ENCODE measurements at regions not wholly inside any gene's neighbourhood (a gene's known extent, or its start where the extent isn't known, plus 50 kb on each side); places are given as distances from the start of the nearest gene placed in this dataset.

DNA sequence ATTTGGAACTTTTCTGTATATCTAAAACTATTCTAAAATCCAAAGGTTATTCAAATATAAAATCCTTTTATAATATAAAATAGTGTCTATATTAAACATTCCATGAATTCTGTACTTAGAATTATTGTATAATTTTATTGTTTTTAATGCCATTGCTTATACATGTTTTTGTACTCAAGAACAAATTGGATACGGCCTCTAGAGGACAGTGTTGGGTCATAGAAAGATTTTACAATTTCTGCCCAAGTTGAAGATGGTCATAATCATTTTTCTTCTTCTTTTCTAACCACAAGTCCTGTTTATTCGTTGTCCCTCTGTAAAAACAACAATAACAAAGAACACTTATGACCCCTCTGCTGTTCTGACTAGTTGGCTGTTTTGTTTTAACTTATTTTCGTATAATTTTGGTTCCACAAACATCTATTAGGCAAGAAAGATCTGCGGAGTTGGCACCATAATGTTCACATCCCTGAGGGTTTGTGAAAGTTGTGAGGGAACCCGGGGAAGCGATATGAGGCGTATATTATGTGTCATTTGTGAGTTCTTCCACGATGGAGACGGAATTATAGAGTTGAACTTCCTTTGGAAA is 75.7 kb upstream of the KIF26B start (continued):
- TF ChIP-seq, protein P1, sequence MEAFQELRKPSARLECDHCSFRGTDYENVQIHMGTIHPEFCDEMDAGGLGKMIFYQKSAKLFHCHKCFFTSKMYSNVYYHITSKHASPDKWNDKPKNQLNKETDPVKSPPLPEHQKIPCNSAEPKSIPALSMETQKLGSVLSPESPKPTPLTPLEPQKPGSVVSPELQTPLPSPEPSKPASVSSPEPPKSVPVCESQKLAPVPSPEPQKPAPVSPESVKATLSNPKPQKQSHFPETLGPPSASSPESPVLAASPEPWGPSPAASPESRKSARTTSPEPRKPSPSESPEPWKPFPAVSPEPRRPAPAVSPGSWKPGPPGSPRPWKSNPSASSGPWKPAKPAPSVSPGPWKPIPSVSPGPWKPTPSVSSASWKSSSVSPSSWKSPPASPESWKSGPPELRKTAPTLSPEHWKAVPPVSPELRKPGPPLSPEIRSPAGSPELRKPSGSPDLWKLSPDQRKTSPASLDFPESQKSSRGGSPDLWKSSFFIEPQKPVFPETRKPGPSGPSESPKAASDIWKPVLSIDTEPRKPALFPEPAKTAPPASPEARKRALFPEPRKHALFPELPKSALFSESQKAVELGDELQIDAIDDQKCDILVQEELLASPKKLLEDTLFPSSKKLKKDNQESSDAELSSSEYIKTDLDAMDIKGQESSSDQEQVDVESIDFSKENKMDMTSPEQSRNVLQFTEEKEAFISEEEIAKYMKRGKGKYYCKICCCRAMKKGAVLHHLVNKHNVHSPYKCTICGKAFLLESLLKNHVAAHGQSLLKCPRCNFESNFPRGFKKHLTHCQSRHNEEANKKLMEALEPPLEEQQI (IDR thresholded peaks at IDR 0.05): no peak
- TF ChIP-seq, protein P2, sequence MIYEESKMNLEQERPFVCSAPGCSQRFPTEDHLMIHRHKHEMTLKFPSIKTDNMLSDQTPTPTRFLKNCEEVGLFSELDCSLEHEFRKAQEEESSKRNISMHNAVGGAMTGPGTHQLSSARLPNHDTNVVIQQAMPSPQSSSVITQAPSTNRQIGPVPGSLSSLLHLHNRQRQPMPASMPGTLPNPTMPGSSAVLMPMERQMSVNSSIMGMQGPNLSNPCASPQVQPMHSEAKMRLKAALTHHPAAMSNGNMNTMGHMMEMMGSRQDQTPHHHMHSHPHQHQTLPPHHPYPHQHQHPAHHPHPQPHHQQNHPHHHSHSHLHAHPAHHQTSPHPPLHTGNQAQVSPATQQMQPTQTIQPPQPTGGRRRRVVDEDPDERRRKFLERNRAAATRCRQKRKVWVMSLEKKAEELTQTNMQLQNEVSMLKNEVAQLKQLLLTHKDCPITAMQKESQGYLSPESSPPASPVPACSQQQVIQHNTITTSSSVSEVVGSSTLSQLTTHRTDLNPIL (CRISPR knock-in tag; IDR thresholded peaks at IDR 0.05): no peak
- no peak for TF ChIP-seq FOXK1 (CRISPR knock-in tag; IDR thresholded peaks at IDR 0.05; ENCODE audit: borderline replicate concordance)
- TF ChIP-seq RAD21 (CRISPR knock-in tag; conservative IDR thresholded peaks at IDR 0.05 in 1 of 2, IDR thresholded peaks at IDR 0.05 in 1 of 2): peak; percentile 63 to 82
- no peak for TF ChIP-seq ZNF436 (CRISPR knock-in tag; IDR thresholded peaks at IDR 0.05)
- TF ChIP-seq ZNF165 (CRISPR knock-in tag; IDR thresholded peaks at IDR 0.05; ENCODE audit: borderline replicate concordance): no peak
- TF ChIP-seq PHF20 (IDR thresholded peaks at IDR 0.05; ENCODE audit: partially characterized antibody): no peak
- TF ChIP-seq, protein P3, sequence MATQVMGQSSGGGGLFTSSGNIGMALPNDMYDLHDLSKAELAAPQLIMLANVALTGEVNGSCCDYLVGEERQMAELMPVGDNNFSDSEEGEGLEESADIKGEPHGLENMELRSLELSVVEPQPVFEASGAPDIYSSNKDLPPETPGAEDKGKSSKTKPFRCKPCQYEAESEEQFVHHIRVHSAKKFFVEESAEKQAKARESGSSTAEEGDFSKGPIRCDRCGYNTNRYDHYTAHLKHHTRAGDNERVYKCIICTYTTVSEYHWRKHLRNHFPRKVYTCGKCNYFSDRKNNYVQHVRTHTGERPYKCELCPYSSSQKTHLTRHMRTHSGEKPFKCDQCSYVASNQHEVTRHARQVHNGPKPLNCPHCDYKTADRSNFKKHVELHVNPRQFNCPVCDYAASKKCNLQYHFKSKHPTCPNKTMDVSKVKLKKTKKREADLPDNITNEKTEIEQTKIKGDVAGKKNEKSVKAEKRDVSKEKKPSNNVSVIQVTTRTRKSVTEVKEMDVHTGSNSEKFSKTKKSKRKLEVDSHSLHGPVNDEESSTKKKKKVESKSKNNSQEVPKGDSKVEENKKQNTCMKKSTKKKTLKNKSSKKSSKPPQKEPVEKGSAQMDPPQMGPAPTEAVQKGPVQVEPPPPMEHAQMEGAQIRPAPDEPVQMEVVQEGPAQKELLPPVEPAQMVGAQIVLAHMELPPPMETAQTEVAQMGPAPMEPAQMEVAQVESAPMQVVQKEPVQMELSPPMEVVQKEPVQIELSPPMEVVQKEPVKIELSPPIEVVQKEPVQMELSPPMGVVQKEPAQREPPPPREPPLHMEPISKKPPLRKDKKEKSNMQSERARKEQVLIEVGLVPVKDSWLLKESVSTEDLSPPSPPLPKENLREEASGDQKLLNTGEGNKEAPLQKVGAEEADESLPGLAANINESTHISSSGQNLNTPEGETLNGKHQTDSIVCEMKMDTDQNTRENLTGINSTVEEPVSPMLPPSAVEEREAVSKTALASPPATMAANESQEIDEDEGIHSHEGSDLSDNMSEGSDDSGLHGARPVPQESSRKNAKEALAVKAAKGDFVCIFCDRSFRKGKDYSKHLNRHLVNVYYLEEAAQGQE (IDR thresholded peaks at IDR 0.05; ENCODE audit: borderline replicate concordance): peak; percentile 47; the same call in 1 of the 2 replicates
- TF ChIP-seq, protein P3 (CRISPR knock-in tag; IDR thresholded peaks at IDR 0.05; ENCODE audit: low read depth): no peak
- TF ChIP-seq, protein P4, sequence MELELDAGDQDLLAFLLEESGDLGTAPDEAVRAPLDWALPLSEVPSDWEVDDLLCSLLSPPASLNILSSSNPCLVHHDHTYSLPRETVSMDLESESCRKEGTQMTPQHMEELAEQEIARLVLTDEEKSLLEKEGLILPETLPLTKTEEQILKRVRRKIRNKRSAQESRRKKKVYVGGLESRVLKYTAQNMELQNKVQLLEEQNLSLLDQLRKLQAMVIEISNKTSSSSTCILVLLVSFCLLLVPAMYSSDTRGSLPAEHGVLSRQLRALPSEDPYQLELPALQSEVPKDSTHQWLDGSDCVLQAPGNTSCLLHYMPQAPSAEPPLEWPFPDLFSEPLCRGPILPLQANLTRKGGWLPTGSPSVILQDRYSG (tag; conservative IDR thresholded peaks at IDR 0.05; ENCODE audit: low read depth): no peak
- TF ChIP-seq PHB (CRISPR knock-in tag; IDR thresholded peaks at IDR 0.05): no peak

Data from K562 (cell line).